BLaER1 (cell line): ENCODE measurements at regions not wholly inside any gene's neighbourhood (a gene's known extent, or its start where the extent isn't known, plus 50 kb on each side); places are given as distances from the start of the nearest gene placed in this dataset.

Experiments
- H3K27ac ChIP-seq: shearing (Covaris generic); formaldehyde crosslinking; 2 replicates; pipeline ENCODE4 v1.8.1; 2022
- H3K27me3 ChIP-seq: shearing (Covaris generic); formaldehyde crosslinking; 2 replicates; pipeline ENCODE4 v1.8.1; 2022
- H3K36me3 ChIP-seq: shearing (Covaris generic); formaldehyde crosslinking; 2 replicates; pipeline ENCODE4 v1.8.1; 2022
- H3K4me1 ChIP-seq: shearing (Covaris generic); formaldehyde crosslinking; 2 replicates; pipeline ENCODE4 v1.8.1; 2022
- H3K4me2 ChIP-seq: shearing (Covaris generic); formaldehyde crosslinking; 2 replicates; pipeline ENCODE4 v1.8.1; 2022
- H3K4me3 ChIP-seq: shearing (Covaris generic); formaldehyde crosslinking; 2 replicates; pipeline ENCODE4 v1.8.1; 2022
- H3K9ac ChIP-seq: shearing (Covaris generic); formaldehyde crosslinking; 2 replicates; pipeline ENCODE4 v1.8.1; 2022
- H3K9me3 ChIP-seq: shearing (Covaris generic); formaldehyde crosslinking; 2 replicates; pipeline ENCODE4 v1.8.1; 2022
- H4K20me1 ChIP-seq: shearing (Covaris generic); formaldehyde crosslinking; 2 replicates; pipeline ENCODE4 v1.8.1; 2022
- Cebpa-rat ChIP-seq: shearing (Covaris generic); IDR thresholded peaks from 2 replicates; pipeline ENCODE4 v1.8.1; 2022

GRCh38 chr14:40204441-40205175 lies 772.4 kb upstream of the FBXO33 start:
- Histone ChIP-seq H3K4me1 (no peaks in the 10 kb centered on the region), H3K4me2 (no peak overlapping the region), H3K4me3 (no peak overlapping the region), H3K36me3 (no peaks in the 10 kb centered on the region), H3K9ac (no peak overlapping the region), H4K20me1 (no peaks in the 10 kb centered on the region), H3K9me3 (peaks cover 26% of the 10 kb centered on the region), H3K27ac (no peak overlapping the region), H3K27me3 (no peaks in the 10 kb centered on the region)
- no peak for TF ChIP-seq Cebpa-rat

- Histone ChIP-seq H3K4me2 (no peak overlapping the region), H3K36me3 (no peaks in the 10 kb centered on the region), H4K20me1 (no peaks in the 10 kb centered on the region), H3K9me3 (peaks cover 20% of the 10 kb centered on the region), H3K27me3 (no peaks in the 10 kb centered on the region), H3K27ac (no peak overlapping the region), H3K4me3 (no peak overlapping the region), H3K4me1 (no peaks in the 10 kb centered on the region), H3K9ac (no peak overlapping the region)
- no peak for TF ChIP-seq Cebpa-rat
Measured at GRCh38 chr14:40199101-40199500, 766.9 kb upstream of the FBXO33 start.

- H3K9me3 ChIP-seq = peaks cover 4% of the 10 kb centered on the region; the same call in 1 of the 2 replicates
- H3K36me3 ChIP-seq = no peaks in the 10 kb centered on the region
- no peaks in the 10 kb centered on the region for H3K4me1 ChIP-seq
- no peak overlapping the region for H3K4me3 ChIP-seq
- H3K4me2 ChIP-seq = no peak overlapping the region
- TF ChIP-seq Cebpa-rat = no peak
- no peak overlapping the region for H3K27ac ChIP-seq
- no peaks in the 10 kb centered on the region for H3K27me3 ChIP-seq
- H3K9ac ChIP-seq = no peak overlapping the region
- no peaks in the 10 kb centered on the region for H4K20me1 ChIP-seq
Measured at GRCh38 chr14:40197344-40197743, 765.1 kb upstream of the FBXO33 start.

GRCh38 chr14:40188006-40188405 lies 755.8 kb upstream of the FBXO33 start:
- Histone ChIP-seq H3K27ac (no peak overlapping the region), H3K9ac (no peak overlapping the region), H4K20me1 (no peaks in the 10 kb centered on the region), H3K4me1 (no peaks in the 10 kb centered on the region), H3K4me3 (no peak overlapping the region), H3K4me2 (no peak overlapping the region), H3K9me3 (no peaks in the 10 kb centered on the region), H3K27me3 (no peaks in the 10 kb centered on the region), H3K36me3 (no peaks in the 10 kb centered on the region)
- no peak for TF ChIP-seq Cebpa-rat

- H4K20me1 ChIP-seq = no peaks in the 10 kb centered on the region
- no peaks in the 10 kb centered on the region for H3K4me1 ChIP-seq
- no peak overlapping the region for H3K9ac ChIP-seq
- no peak overlapping the region for H3K27ac ChIP-seq
- no peak overlapping the region for H3K4me3 ChIP-seq
- no peak for TF ChIP-seq Cebpa-rat
- H3K9me3 ChIP-seq = peaks cover 26% of the 10 kb centered on the region
- H3K4me2 ChIP-seq = no peak overlapping the region
- H3K36me3 ChIP-seq = no peaks in the 10 kb centered on the region
- H3K27me3 ChIP-seq = no peaks in the 10 kb centered on the region
Measured at GRCh38 chr14:40164083-40164482, 731.9 kb upstream of the FBXO33 start.

GRCh38 chr14:40139657-40140056 lies 707.4 kb upstream of the FBXO33 start:
- Histone ChIP-seq H3K9me3 (no peaks in the 10 kb centered on the region), H3K9ac (no peak overlapping the region), H3K27me3 (no peaks in the 10 kb centered on the region), H4K20me1 (no peaks in the 10 kb centered on the region), H3K4me1 (no peaks in the 10 kb centered on the region), H3K4me2 (no peak overlapping the region), H3K4me3 (no peak overlapping the region), H3K36me3 (no peaks in the 10 kb centered on the region), H3K27ac (no peak overlapping the region)
- TF ChIP-seq Cebpa-rat = no peak

GRCh38 chr14:40133463-40133862 lies 701.2 kb upstream of the FBXO33 start:
- H3K9me3 ChIP-seq = no peaks in the 10 kb centered on the region
- H3K4me2 ChIP-seq = no peak overlapping the region
- no peak overlapping the region for H3K27ac ChIP-seq
- no peaks in the 10 kb centered on the region for H3K36me3 ChIP-seq
- H3K27me3 ChIP-seq = no peaks in the 10 kb centered on the region
- H3K4me1 ChIP-seq = no peaks in the 10 kb centered on the region
- no peak overlapping the region for H3K4me3 ChIP-seq
- no peaks in the 10 kb centered on the region for H4K20me1 ChIP-seq
- H3K9ac ChIP-seq = no peak overlapping the region
- no peak for TF ChIP-seq Cebpa-rat

GRCh38 chr14:40129159-40129558 lies 696.9 kb upstream of the FBXO33 start:
- H4K20me1 ChIP-seq = no peaks in the 10 kb centered on the region
- H3K9ac ChIP-seq = no peak overlapping the region
- no peak overlapping the region for H3K4me3 ChIP-seq
- no peak overlapping the region for H3K27ac ChIP-seq
- H3K27me3 ChIP-seq = no peaks in the 10 kb centered on the region
- H3K9me3 ChIP-seq = no peaks in the 10 kb centered on the region
- no peaks in the 10 kb centered on the region for H3K36me3 ChIP-seq
- TF ChIP-seq Cebpa-rat = no peak
- no peak overlapping the region for H3K4me2 ChIP-seq
- H3K4me1 ChIP-seq = no peaks in the 10 kb centered on the region

- Histone ChIP-seq H3K27ac (no peak overlapping the region), H4K20me1 (no peaks in the 10 kb centered on the region), H3K9me3 (no peaks in the 10 kb centered on the region), H3K4me3 (no peak overlapping the region), H3K4me1 (peaks cover 8% of the 10 kb centered on the region; the same call in 1 of the 2 replicates), H3K27me3 (no peaks in the 10 kb centered on the region), H3K4me2 (no peak overlapping the region), H3K9ac (no peak overlapping the region), H3K36me3 (no peaks in the 10 kb centered on the region)
- no peak for TF ChIP-seq Cebpa-rat
Measured at GRCh38 chr14:40123816-40124215, 691.6 kb upstream of the FBXO33 start.

- Histone ChIP-seq H3K27ac (no peak overlapping the region), H3K4me2 (no peak overlapping the region), H3K4me1 (peaks cover 8% of the 10 kb centered on the region; the same call in 1 of the 2 replicates), H3K36me3 (no peaks in the 10 kb centered on the region), H3K27me3 (no peaks in the 10 kb centered on the region), H3K9ac (no peak overlapping the region), H3K9me3 (no peaks in the 10 kb centered on the region), H3K4me3 (no peak overlapping the region), H4K20me1 (no peaks in the 10 kb centered on the region)
- no peak for TF ChIP-seq Cebpa-rat
Measured at GRCh38 chr14:40122968-40123648, 690.9 kb upstream of the FBXO33 start.
